ENCODE measurements at regions not wholly inside any gene's neighbourhood (a gene's known extent, or its start where the extent isn't known, plus 50 kb on each side); places are given as distances from the start of the nearest gene placed in this dataset.
A peak's percentile ranks its signal among the peaks of the same experiment; 100 is the strongest.

DNA sequence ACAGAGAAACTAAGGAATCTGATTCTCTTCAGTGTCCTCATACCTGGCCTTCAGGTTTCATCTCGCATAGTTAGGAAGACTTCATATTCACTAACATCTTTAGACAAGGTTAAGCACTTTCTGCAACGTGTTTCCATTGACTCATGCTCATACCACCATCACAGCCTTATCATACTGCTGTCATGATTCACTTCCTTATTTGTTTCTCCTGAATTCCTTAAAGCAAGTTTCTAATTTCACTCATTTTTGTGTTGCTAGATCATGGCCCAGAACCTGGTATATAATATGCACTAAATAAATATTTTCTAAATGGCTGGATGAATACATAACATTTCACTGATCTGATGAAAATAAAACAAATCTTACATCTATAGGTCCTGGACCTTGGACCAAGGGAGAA lies 472.9 kb downstream of the PRELID2 start:
- no peaks in the 10 kb centered on the region for H3K27me3 ChIP-seq (ENCODE audit: low read depth, low read length)
- no peaks in the 10 kb centered on the region for H3K79me2 ChIP-seq (ENCODE audit: low read length)
- no peak overlapping the region for H3K9ac ChIP-seq (ENCODE audit: low read length)
- H3K4me1 ChIP-seq (ENCODE audit: low read length) = no peaks in the 10 kb centered on the region
- no peaks in the 10 kb centered on the region for H3K9me3 ChIP-seq (ENCODE audit: insufficient read depth, low read length)
- no peak overlapping the region for H2AFZ ChIP-seq (ENCODE audit: low read depth, low read length)
- H3K4me3 ChIP-seq (ENCODE audit: low read length) = no peak overlapping the region
- H3K4me2 ChIP-seq (ENCODE audit: low read length) = no peak overlapping the region
- TF ChIP-seq EZH2phosphoT487 (IDR thresholded peaks at IDR 0.05; ENCODE audit: low read depth) (no peak), CTCF (IDR thresholded peaks at IDR 0.05; ENCODE audit: low read depth, low read length) (no peak)
- H4K20me1 ChIP-seq (ENCODE audit: insufficient read depth, low read length) = no peaks in the 10 kb centered on the region
- H3K36me3 ChIP-seq (replicated peaks; ENCODE audit: low read depth, low read length) = no peaks in the 10 kb centered on the region
- no peak overlapping the region for H3K27ac ChIP-seq (ENCODE audit: low read length)

DNA sequence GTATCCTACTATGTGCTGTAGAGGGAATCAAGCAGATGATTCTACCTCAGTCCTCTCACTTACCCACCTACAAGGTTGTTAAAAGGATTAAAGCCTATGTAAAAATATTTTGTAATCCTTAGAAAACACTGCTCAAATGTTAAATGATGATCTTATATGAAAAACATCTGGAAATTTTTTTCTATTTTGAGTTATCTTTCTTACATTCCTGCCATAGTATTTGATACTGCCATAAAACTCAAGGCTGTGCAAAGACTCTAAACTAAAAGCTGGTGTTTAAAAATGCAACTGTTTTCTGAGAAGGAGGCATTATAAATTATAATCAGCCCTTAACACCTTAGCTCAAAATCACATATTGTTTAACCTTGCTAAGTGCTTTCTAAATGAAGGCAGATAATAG lies 474.2 kb downstream of the PRELID2 start:
- Histone ChIP-seq H3K4me2 (ENCODE audit: low read length) (no peak overlapping the region), H3K9me3 (ENCODE audit: insufficient read depth, low read length) (no peaks in the 10 kb centered on the region), H3K27me3 (ENCODE audit: low read depth, low read length) (no peaks in the 10 kb centered on the region), H3K79me2 (ENCODE audit: low read length) (no peaks in the 10 kb centered on the region), H3K36me3 (replicated peaks; ENCODE audit: low read depth, low read length) (no peaks in the 10 kb centered on the region), H3K27ac (ENCODE audit: low read length) (no peak overlapping the region), H4K20me1 (ENCODE audit: insufficient read depth, low read length) (no peaks in the 10 kb centered on the region), H3K4me3 (ENCODE audit: low read length) (no peak overlapping the region), H2AFZ (ENCODE audit: low read depth, low read length) (no peak overlapping the region), H3K4me1 (ENCODE audit: low read length) (no peaks in the 10 kb centered on the region), H3K9ac (ENCODE audit: low read length) (no peak overlapping the region)
- no peak for TF ChIP-seq CTCF (IDR thresholded peaks at IDR 0.05; ENCODE audit: low read depth, low read length)
- no peak for TF ChIP-seq EZH2phosphoT487 (IDR thresholded peaks at IDR 0.05; ENCODE audit: low read depth)

GRCh38 chr5:145350513-145350912 lies 484.6 kb downstream of the PRELID2 start:
- H2AFZ ChIP-seq (ENCODE audit: low read depth, low read length) = no peak overlapping the region
- no peaks in the 10 kb centered on the region for H3K27me3 ChIP-seq (ENCODE audit: low read depth, low read length)
- H3K9me3 ChIP-seq (ENCODE audit: insufficient read depth, low read length) = no peaks in the 10 kb centered on the region
- no peaks in the 10 kb centered on the region for H4K20me1 ChIP-seq (ENCODE audit: insufficient read depth, low read length)
- no peaks in the 10 kb centered on the region for H3K4me1 ChIP-seq (ENCODE audit: low read length)
- no peaks in the 10 kb centered on the region for H3K36me3 ChIP-seq (replicated peaks; ENCODE audit: low read depth, low read length)
- H3K4me2 ChIP-seq (ENCODE audit: low read length) = no peak overlapping the region
- H3K4me3 ChIP-seq (ENCODE audit: low read length) = no peak overlapping the region
- H3K27ac ChIP-seq (ENCODE audit: low read length) = no peak overlapping the region
- TF ChIP-seq EZH2phosphoT487 (IDR thresholded peaks at IDR 0.05; ENCODE audit: low read depth) (no peak), CTCF (IDR thresholded peaks at IDR 0.05; ENCODE audit: low read depth, low read length) (no peak)
- H3K79me2 ChIP-seq (ENCODE audit: low read length) = no peaks in the 10 kb centered on the region
- H3K9ac ChIP-seq (ENCODE audit: low read length) = no peak overlapping the region

DNA sequence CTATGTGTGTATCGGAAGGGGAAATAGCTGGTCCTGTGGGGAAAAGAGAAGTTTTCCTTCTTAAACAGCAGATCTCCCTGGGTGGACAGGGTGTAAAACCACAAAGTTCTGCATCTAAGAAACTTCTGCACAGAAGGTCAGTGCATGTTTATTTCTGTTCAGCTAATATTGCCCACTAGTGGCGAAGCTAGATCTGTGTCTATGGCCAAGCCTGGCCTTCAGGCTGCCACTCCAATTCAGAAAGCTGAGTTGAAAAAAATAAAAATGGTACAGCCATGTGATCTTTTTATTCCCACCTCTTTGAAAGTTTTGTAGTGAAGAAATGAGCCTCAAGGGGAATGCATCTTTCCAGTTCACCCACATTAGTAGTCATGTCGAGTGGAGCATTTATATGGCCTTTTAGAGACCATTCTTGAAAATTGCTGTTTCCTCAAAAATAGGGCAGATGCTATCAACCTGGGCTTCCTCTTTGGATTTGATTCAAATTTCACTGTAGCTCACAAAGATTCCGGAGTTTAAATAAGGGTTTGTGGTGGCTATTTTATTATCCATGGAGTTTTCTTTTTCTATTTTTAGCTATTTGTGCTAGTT lies 488.0 kb downstream of the PRELID2 start:
- Histone ChIP-seq H3K36me3 (replicated peaks; ENCODE audit: low read depth, low read length) (no peaks in the 10 kb centered on the region), H3K4me3 (ENCODE audit: low read length) (no peak overlapping the region), H3K4me2 (ENCODE audit: low read length) (no peak overlapping the region), H3K27ac (ENCODE audit: low read length) (no peak overlapping the region), H3K4me1 (ENCODE audit: low read length) (no peaks in the 10 kb centered on the region), H3K27me3 (ENCODE audit: low read depth, low read length) (no peaks in the 10 kb centered on the region), H3K9ac (ENCODE audit: low read length) (no peak overlapping the region), H3K79me2 (ENCODE audit: low read length) (no peaks in the 10 kb centered on the region), H4K20me1 (ENCODE audit: insufficient read depth, low read length) (no peaks in the 10 kb centered on the region), H3K9me3 (ENCODE audit: insufficient read depth, low read length) (no peaks in the 10 kb centered on the region), H2AFZ (ENCODE audit: low read depth, low read length) (no peak overlapping the region)
- TF ChIP-seq CTCF (IDR thresholded peaks at IDR 0.05; ENCODE audit: low read depth, low read length) (peak; percentile 22), EZH2phosphoT487 (IDR thresholded peaks at IDR 0.05; ENCODE audit: low read depth) (no peak)
